Small intestine (tissue), 7 donors: ENCODE measurements at regions not wholly inside any gene's neighbourhood (a gene's known extent, or its start where the extent isn't known, plus 50 kb on each side); places are given as distances from the start of the nearest gene placed in this dataset.
"Not testable (repeated sequence)": the region's sequence is repeated elsewhere in the genome, so short reads cannot be mapped to it uniquely, and the experiment has no call there.

Experiments used
- DNase-seq, 2 donors: peaks; one replicate each; pipeline versions ENCODE4 v3.0.0 to v3.0.0-alpha.2; 2013
- FAIRE-seq: peaks from 2 replicates; lab custom pipeline; 2012; peaks lifted over from hg19 to GRCh38; lab: Jason Lieb, UNC
- H3K27ac ChIP-seq, 3 donors: one replicate each; pipeline ENCODE4 v1.5.1; 2013; ENCODE audit warnings: low read length in 2 of 3, mild to moderate bottlenecking in 2 of 3, control low read depth in 1 of 3, inconsistent platforms in 1 of 3, low read depth in 1 of 3, moderate library complexity in 1 of 3
- H3K27me3 ChIP-seq, 3 donors: one replicate each; pipeline ENCODE4 v1.6.1; 2013; ENCODE audit warnings: low read length in 3 of 3, inconsistent platforms in 1 of 3; ENCODE audit not compliant: control insufficient read depth in 3 of 3, insufficient read depth in 3 of 3
- H3K36me3 ChIP-seq, 3 donors: one replicate each; pipeline ENCODE4 v1.6.1; 2013; ENCODE audit warnings: low read length in 3 of 3, inconsistent platforms in 1 of 3, low read depth in 1 of 3, mild to moderate bottlenecking in 1 of 3, moderate library complexity in 1 of 3; ENCODE audit not compliant: control insufficient read depth in 3 of 3, insufficient read depth in 2 of 3
- H3K4me1 ChIP-seq, 3 donors: one replicate each; pipeline ENCODE4 v1.6.1; 2013; ENCODE audit warnings: low read length in 2 of 3, inconsistent platforms in 1 of 3, low read depth in 1 of 3, mild to moderate bottlenecking in 1 of 3, moderate library complexity in 1 of 3; ENCODE audit not compliant: control insufficient read depth in 3 of 3, insufficient read depth in 2 of 3
- H3K4me3 ChIP-seq, 3 donors: one replicate each; pipeline ENCODE4 v1.5.1; 2013; ENCODE audit warnings: low read length in 3 of 3, control low read depth in 1 of 3, inconsistent platforms in 1 of 3, low read depth in 1 of 3, mild to moderate bottlenecking in 1 of 3, moderate library complexity in 1 of 3
- H3K9me3 ChIP-seq, 2 donors: one replicate each; pipeline ENCODE4 v1.6.1; 2013; ENCODE audit warnings: low read depth in 1 of 2, low read length in 1 of 2; ENCODE audit not compliant: control insufficient read depth in 2 of 2, insufficient read depth in 1 of 2
- WGBS, 3 donors: extraction: QIAGEN DNeasy Blood & Tissue Kit; methylation state at CpG; one replicate each; pipeline ENCODE4 v1.1.7; 2013; 5-methylcytosine and 5-hydroxymethylcytosine counted together
- donor health status: healthy with polysubstance abuse.
- donor health status: control.
- donor health status: control.
- donor health status: Bipolar disorder and iron deficiency.
- donor health status: healthy.

GRCh38 chr3:137134431-137134830, 176.6 kb downstream of the IL20RB start:
- H3K36me3 ChIP-seq, result no peaks in the 10 kb centered on the region
- H3K27me3 ChIP-seq, result no peaks in the 10 kb centered on the region
- 40 to 52% (median 42%) methylated on average over 4 of the region's 4 CpGs for WGBS, 3 donors
- no peak overlapping the region for H3K27ac ChIP-seq
- no peak for DNase-seq
- no peak for FAIRE-seq
- H3K9me3 ChIP-seq, result no peaks in the 10 kb centered on the region
- H3K4me3 ChIP-seq, result no peak overlapping the region
- no peaks in the 10 kb centered on the region for H3K4me1 ChIP-seq

- Histone ChIP-seq H3K4me1 (no peaks in the 10 kb centered on the region), H3K27me3 (peaks cover 0 to 2% (median 0%) of the 10 kb centered on the region in 3 donors), H3K36me3 (no peaks in the 10 kb centered on the region), H3K9me3 (no peaks in the 10 kb centered on the region), H3K4me3 (no peak overlapping the region), H3K27ac (no peak overlapping the region)
- FAIRE-seq, result no peak
- 51 to 60% (median 53%) methylated on average over 3 of the region's 3 CpGs for WGBS, 3 donors
- no peak for DNase-seq
Observed at GRCh38 chr3:137148406-137148805, 190.6 kb downstream of the IL20RB start.

GRCh38 chr3:137148917-137149316, 191.1 kb downstream of the IL20RB start:
- Histone ChIP-seq H3K9me3 (no peaks in the 10 kb centered on the region), H3K27me3 (peaks cover 0 to 2% (median 0%) of the 10 kb centered on the region in 3 donors), H3K36me3 (no peaks in the 10 kb centered on the region), H3K27ac (no peak overlapping the region), H3K4me3 (no peak overlapping the region), H3K4me1 (no peaks in the 10 kb centered on the region)
- FAIRE-seq (no peak), DNase-seq (no peak)
- 22 to 32% (median 28%) methylated on average over 2 of the region's 2 CpGs for WGBS, 3 donors

GRCh38 chr3:137150825-137151224, 193.0 kb downstream of the IL20RB start:
- DNase-seq (no peak), FAIRE-seq (no peak)
- H3K4me1 ChIP-seq, result no peaks in the 10 kb centered on the region
- no peaks in the 10 kb centered on the region for H3K36me3 ChIP-seq
- H3K9me3 ChIP-seq, result no peaks in the 10 kb centered on the region
- H3K27ac ChIP-seq, result no peak overlapping the region
- WGBS, 3 donors, result 68 to 75% (median 74%) methylated on average over 5 of the region's 5 CpGs
- H3K27me3 ChIP-seq, result peaks cover 0 to 2% (median 0%) of the 10 kb centered on the region in 3 donors
- H3K4me3 ChIP-seq, result no peak overlapping the region

GRCh38 chr3:137153046-137153445, 195.3 kb downstream of the IL20RB start:
- H3K27ac ChIP-seq, DNase-seq, H3K36me3 ChIP-seq, H3K9me3 ChIP-seq, H3K4me1 ChIP-seq, H3K4me3 ChIP-seq, FAIRE-seq, H3K27me3 ChIP-seq: not testable (repeated sequence)
- 80 to 91% (median 90%) methylated on average over 5 of the region's 5 CpGs for WGBS, 3 donors

GRCh38 chr3:137163241-137163871, 205.6 kb downstream of the IL20RB start:
- Histone ChIP-seq H3K4me3 (no peak overlapping the region), H3K27me3 (no peaks in the 10 kb centered on the region), H3K4me1 (no peaks in the 10 kb centered on the region), H3K36me3 (no peaks in the 10 kb centered on the region), H3K9me3 (no peaks in the 10 kb centered on the region), H3K27ac (no peak overlapping the region)
- 39 to 48% (median 44%) methylated on average over 6 of the region's 6 CpGs for WGBS, 3 donors
- FAIRE-seq (no peak), DNase-seq (no peak)

- Histone ChIP-seq H3K4me3 (no peak overlapping the region), H3K27me3 (no peaks in the 10 kb centered on the region), H3K36me3 (no peaks in the 10 kb centered on the region), H3K4me1 (no peaks in the 10 kb centered on the region), H3K27ac (no peak overlapping the region), H3K9me3 (no peaks in the 10 kb centered on the region)
- FAIRE-seq (no peak), DNase-seq (no peak)
Observed at GRCh38 chr3:137163958-137164357, 206.2 kb downstream of the IL20RB start.

- H3K27ac ChIP-seq, result no peak overlapping the region
- no peak for FAIRE-seq
- 81 to 87% (median 83%) methylated on average over 7 of the region's 7 CpGs for WGBS, 3 donors
Observed at GRCh38 chr3:137165117-137165806, 207.5 kb downstream of the IL20RB start.

More at GRCh38 chr3:137165117-137165806, 207.5 kb downstream of the IL20RB start:
- no peaks in the 10 kb centered on the region for H3K4me1 ChIP-seq
- no peaks in the 10 kb centered on the region for H3K9me3 ChIP-seq
- H3K27me3 ChIP-seq, result no peaks in the 10 kb centered on the region
- DNase-seq, result no peak
- H3K36me3 ChIP-seq, result no peaks in the 10 kb centered on the region
- H3K4me3 ChIP-seq, result no peak overlapping the region
